ENCODE measurements at regions not wholly inside any gene's neighbourhood (a gene's known extent, or its start where the extent isn't known, plus 50 kb on each side); places are given as distances from the start of the nearest gene placed in this dataset.

DNA sequence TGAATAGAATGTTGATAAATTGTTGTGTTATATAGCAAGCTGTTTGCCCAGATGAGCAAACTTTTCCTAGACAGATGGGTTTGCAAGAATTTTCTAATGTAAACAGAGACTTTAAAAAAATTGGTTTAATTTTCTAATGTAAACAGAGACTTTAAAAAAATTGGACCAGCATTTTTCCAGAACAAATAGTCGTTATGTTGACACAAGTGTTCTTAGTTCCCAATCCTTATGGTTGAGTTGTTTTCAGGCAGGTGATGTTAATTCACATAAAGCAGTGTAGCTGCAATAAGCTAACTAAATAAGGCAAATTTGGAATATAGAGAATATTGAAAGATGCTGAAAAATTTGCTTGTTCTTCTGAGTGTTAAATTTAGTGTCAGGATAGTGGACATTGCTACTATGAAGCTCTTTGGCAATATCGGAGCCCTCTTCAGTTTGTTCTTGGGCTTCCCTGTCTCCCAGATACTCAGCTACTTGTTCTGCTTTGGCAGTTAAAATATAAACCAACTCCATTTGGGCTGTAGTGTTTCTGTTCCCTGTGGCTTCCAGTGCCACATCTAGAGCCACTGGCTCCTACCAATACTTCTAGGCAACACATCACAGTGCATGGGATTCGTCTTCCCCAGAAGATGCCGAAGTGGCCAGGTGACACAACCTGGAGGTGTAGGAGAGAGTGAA, 105.7 kb downstream of the DYNAP start:
- no peak for TF ChIP-seq CTCF (IDR thresholded peaks at IDR 0.05)
- peaks cover 6% of the 10 kb centered on the region for H3K9me3 Mint-ChIP-seq
- no peak overlapping the region for H3K27ac Mint-ChIP-seq
- no peak for DNase-seq
- H3K4me1 Mint-ChIP-seq: peaks cover 7% of the 10 kb centered on the region
- no peaks in the 10 kb centered on the region for H3K27me3 Mint-ChIP-seq (ENCODE audit: low read depth, poor library complexity)
- H3K4me3 Mint-ChIP-seq: no peak overlapping the region
- no peaks in the 10 kb centered on the region for H3K36me3 Mint-ChIP-seq (ENCODE audit: low read depth)

DNA sequence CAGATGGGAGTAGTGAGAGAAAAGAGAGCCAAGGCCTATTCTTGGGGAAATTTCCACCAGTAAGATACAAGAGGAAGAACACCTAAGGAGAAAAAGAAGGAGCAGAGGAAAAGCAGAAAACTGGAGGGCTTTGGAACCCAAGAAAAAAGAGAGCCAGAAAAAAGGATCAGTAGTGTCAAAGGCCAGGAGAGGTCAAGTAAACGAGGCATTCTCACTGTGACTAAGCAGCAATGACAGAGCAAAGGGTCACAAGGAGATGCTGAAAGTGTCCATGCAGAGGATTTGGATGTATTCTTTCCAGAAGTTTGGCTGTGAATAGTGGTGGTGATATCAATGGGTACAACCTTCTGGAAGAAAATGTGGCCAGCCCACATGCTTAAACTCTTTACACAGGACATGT, 109.5 kb downstream of the DYNAP start:
- H3K9me3 Mint-ChIP-seq: no peaks in the 10 kb centered on the region
- H3K4me1 Mint-ChIP-seq: peaks cover 7% of the 10 kb centered on the region
- H3K36me3 Mint-ChIP-seq (ENCODE audit: low read depth): no peaks in the 10 kb centered on the region
- no peak overlapping the region for H3K4me3 Mint-ChIP-seq
- DNase-seq: no peak
- no peak overlapping the region for H3K27ac Mint-ChIP-seq
- TF ChIP-seq CTCF (IDR thresholded peaks at IDR 0.05): no peak
- H3K27me3 Mint-ChIP-seq (ENCODE audit: low read depth, poor library complexity): no peaks in the 10 kb centered on the region

DNA sequence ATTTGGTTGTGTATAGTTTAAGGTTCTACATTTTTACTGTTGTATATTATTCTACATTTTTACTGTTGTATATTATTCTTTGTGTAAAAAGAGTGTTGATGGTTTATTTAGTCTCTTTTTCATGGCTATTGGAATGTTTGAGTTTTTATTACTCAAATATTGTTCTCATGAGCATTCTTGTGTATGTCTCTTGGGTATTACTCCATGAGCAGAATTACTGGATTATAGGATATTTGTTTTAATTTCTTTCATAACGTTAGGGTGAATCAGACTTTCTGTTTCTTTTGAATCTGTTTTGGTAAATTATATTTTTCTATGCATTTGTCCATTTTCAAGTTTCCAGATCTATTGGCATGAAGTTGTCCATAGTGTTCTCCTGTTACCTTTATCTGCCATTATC, 111.6 kb downstream of the DYNAP start:
- Mint-ChIP-seq H3K36me3 (ENCODE audit: low read depth) (no peaks in the 10 kb centered on the region), H3K27ac (no peak overlapping the region), H3K4me1 (peaks cover 7% of the 10 kb centered on the region), H3K27me3 (ENCODE audit: low read depth, poor library complexity) (peaks cover 3% of the 10 kb centered on the region), H3K4me3 (no peak overlapping the region), H3K9me3 (peaks cover 3% of the 10 kb centered on the region)
- DNase-seq: no peak
- no peak for TF ChIP-seq CTCF (IDR thresholded peaks at IDR 0.05)

DNA sequence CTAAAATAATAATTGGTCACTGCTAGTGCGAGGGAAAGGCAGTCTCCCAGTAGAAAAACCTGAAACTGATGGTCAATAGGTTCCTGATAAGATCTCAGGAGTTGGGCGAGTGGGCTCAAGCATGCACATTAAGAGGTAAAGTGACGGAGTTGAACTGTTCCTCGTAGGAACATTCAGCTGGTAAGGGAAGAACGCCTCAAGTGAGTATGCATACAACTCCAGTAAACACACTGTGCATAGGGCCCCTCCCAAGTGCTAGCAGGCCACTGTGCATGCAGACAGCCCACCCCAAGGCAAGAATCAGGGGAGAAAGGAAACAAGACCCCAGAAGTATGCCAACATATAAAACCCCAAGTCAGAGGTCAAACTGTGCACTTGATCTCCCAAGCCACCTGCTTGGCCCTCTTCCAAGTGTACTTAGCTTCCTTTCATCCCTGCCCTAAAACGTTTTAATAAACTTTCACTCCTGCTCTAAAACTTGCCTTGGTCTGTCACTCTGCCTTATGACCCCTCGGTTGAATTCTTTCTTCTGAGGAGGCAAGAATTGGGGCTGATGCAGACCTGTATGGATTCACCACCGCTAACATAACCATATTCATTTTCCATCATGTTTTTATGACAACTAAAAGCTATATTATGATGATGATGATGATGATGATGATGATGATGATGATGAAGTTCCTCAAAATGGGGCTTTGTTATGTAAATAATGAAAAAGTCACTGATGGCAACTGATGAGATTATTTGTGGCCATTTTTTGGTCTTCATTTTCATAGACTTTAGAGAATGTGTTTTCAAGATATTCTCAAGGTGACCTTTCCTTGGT, 118.0 kb upstream of the RAB27B start:
- H3K27ac Mint-ChIP-seq: no peak overlapping the region
- peaks cover 4% of the 10 kb centered on the region for H3K9me3 Mint-ChIP-seq
- no peak overlapping the region for H3K4me3 Mint-ChIP-seq
- no peaks in the 10 kb centered on the region for H3K4me1 Mint-ChIP-seq
- no peak for TF ChIP-seq CTCF (IDR thresholded peaks at IDR 0.05)
- H3K36me3 Mint-ChIP-seq (ENCODE audit: low read depth): no peaks in the 10 kb centered on the region
- no peak for DNase-seq
- H3K27me3 Mint-ChIP-seq (ENCODE audit: low read depth, poor library complexity): peaks cover 13% of the 10 kb centered on the region

GRCh38 chr18:54710900-54711281, 117.4 kb upstream of the RAB27B start:
- H3K4me3 Mint-ChIP-seq: no peak overlapping the region
- H3K36me3 Mint-ChIP-seq (ENCODE audit: low read depth): no peaks in the 10 kb centered on the region
- peaks cover 13% of the 10 kb centered on the region for H3K27me3 Mint-ChIP-seq (ENCODE audit: low read depth, poor library complexity)
- no peak for TF ChIP-seq CTCF (IDR thresholded peaks at IDR 0.05)
- DNase-seq: no peak
- peaks cover 4% of the 10 kb centered on the region for H3K9me3 Mint-ChIP-seq
- H3K27ac Mint-ChIP-seq: no peak overlapping the region
- no peaks in the 10 kb centered on the region for H3K4me1 Mint-ChIP-seq

Data from nephron progenitor cell (in vitro differentiated cells).